ENCODE measurements at regions not wholly inside any gene's neighbourhood (a gene's known extent, or its start where the extent isn't known, plus 50 kb on each side); places are given as distances from the start of the nearest gene placed in this dataset.

DNA sequence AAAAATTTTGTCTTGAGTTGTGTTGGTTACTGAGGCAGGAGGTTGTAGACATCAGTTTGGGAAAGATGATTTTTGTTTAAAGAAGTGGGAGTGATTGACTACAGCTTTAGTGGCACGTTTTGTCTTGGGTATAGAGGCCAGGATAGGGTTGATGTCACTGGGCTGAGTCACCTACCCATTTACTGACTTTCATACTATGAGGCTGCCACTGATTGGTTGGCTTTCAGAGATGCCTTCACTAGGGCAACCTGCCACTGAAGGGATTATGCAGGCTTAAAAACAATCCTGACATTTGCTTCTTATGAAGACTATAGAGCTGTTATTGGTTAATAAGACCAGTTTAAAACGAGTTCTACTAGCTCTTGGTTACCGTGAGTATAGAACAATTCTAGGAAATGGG lies 479.1 kb downstream of the SOX11 start:
- CTCF ChIA-PET, result no interaction called here
- intact Hi-C loops (cut with micrococcal nuclease; ENCODE audit: unreplicated experiment), result no loop called here
- no TSS peak for BruUV-seq (replicated peaks)

DNA sequence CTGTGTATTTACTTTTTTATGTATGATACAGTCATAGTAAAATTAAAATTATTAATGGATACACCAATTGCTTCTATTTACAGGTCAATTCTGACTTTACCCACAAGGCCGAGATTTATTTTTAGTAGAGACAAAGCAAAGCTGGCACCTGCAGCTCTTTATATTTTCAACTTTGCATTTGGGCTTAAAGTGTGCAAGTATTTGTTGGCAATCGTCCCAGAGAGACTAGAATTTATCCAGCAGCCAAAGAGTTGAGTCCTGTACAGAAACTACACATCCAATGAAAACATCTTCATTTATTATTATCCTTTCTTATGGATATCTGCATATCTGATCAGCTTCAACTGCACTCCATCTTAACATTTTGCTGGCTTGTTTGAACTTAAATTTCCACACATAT lies 485.6 kb downstream of the SOX11 start:
- H3K27me3 ChIP-seq (ENCODE audit: insufficient read depth, low read depth), result no peaks in the 10 kb centered on the region
- no peaks in the 10 kb centered on the region for H3K9me2 ChIP-seq (ENCODE audit: insufficient read depth)
- peaks cover 6% of the 10 kb centered on the region; the same call in 1 of the 2 replicates for H3F3A ChIP-seq (ENCODE audit: insufficient read depth, low read depth)
- no peaks in the 10 kb centered on the region for H4K20me1 ChIP-seq (ENCODE audit: insufficient read depth)
- H3K27ac ChIP-seq, result no peak overlapping the region
- ChIA-PET POLR2A (ENCODE audit: unreplicated experiment) (no interaction called here), CTCF (no interaction called here)
- TF ChIP-seq EZH2 (IDR thresholded peaks at IDR 0.05; ENCODE audit: low read depth), result no peak
- TF ChIP-seq, protein P1, sequence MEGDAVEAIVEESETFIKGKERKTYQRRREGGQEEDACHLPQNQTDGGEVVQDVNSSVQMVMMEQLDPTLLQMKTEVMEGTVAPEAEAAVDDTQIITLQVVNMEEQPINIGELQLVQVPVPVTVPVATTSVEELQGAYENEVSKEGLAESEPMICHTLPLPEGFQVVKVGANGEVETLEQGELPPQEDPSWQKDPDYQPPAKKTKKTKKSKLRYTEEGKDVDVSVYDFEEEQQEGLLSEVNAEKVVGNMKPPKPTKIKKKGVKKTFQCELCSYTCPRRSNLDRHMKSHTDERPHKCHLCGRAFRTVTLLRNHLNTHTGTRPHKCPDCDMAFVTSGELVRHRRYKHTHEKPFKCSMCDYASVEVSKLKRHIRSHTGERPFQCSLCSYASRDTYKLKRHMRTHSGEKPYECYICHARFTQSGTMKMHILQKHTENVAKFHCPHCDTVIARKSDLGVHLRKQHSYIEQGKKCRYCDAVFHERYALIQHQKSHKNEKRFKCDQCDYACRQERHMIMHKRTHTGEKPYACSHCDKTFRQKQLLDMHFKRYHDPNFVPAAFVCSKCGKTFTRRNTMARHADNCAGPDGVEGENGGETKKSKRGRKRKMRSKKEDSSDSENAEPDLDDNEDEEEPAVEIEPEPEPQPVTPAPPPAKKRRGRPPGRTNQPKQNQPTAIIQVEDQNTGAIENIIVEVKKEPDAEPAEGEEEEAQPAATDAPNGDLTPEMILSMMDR (conservative IDR thresholded peaks at IDR 0.05), result no peak
- peaks cover 7% of the 10 kb centered on the region; the same call in 1 of the 2 replicates for H3K9me3 ChIP-seq (ENCODE audit: insufficient read depth, low read depth)
- H3K79me2 ChIP-seq (ENCODE audit: low read depth), result no peaks in the 10 kb centered on the region
- H2AFZ ChIP-seq, result no peak overlapping the region
- H3K4me1 ChIP-seq (replicated peaks; ENCODE audit: insufficient read depth), result peaks cover 21% of the 10 kb centered on the region
- BruUV-seq (replicated peaks), result no TSS peak
- no peak for DNase-seq
- no peaks in the 10 kb centered on the region for H3K36me3 ChIP-seq (ENCODE audit: low read depth)
- H3K4me3 ChIP-seq, result no peak overlapping the region
- H3K4me2 ChIP-seq, result no peak overlapping the region
- intact Hi-C loops (cut with micrococcal nuclease; ENCODE audit: unreplicated experiment), result no loop called here

More for the DNA sequence above, 479.1 kb downstream of the SOX11 start:
- no peak for DNase-seq
- H3K9me2 ChIP-seq (ENCODE audit: insufficient read depth), result no peaks in the 10 kb centered on the region
- no peak overlapping the region for H3K27ac ChIP-seq
- POLR2A ChIA-PET (ENCODE audit: unreplicated experiment), result no interaction called here
- no peaks in the 10 kb centered on the region for H3F3A ChIP-seq (ENCODE audit: insufficient read depth, low read depth)
- no peaks in the 10 kb centered on the region for H3K4me1 ChIP-seq (replicated peaks; ENCODE audit: insufficient read depth)
- no peaks in the 10 kb centered on the region for H4K20me1 ChIP-seq (ENCODE audit: insufficient read depth)
- H2AFZ ChIP-seq, result no peak overlapping the region
- H3K36me3 ChIP-seq (ENCODE audit: low read depth), result no peaks in the 10 kb centered on the region
- H3K4me3 ChIP-seq, result no peak overlapping the region
- no peaks in the 10 kb centered on the region for H3K79me2 ChIP-seq (ENCODE audit: low read depth)
- no peak overlapping the region for H3K4me2 ChIP-seq
- H3K27me3 ChIP-seq (ENCODE audit: insufficient read depth, low read depth), result peaks cover 6% of the 10 kb centered on the region; the same call in 1 of the 2 replicates
- TF ChIP-seq EZH2 (IDR thresholded peaks at IDR 0.05; ENCODE audit: low read depth), result no peak
- TF ChIP-seq, protein P1 (conservative IDR thresholded peaks at IDR 0.05), result no peak
- H3K9me3 ChIP-seq (ENCODE audit: insufficient read depth, low read depth), result peaks cover 9% of the 10 kb centered on the region; the same call in 1 of the 2 replicates

DNA sequence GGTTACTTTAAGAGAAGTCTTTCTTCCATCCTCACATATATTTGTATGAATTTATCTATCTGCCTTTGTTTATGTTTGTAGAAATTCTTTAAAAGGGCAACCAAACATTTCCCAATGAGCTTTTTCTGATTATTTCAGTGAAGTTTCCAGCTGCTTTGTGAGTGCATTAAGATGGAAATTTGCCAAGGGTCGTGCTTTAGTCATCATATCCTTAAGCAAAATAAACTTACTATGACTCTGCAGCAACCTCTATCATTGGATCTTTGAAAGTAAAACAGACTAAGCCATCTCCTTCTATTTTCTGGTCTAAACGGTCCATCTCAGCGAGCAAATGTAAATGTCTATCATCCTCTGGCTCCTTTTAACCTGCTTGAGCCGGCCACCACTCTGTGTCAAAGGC lies 489.3 kb downstream of the SOX11 start:
- intact Hi-C loops (cut with micrococcal nuclease; ENCODE audit: unreplicated experiment), result no loop called here
- peak overlapping the region; percentile 45 for H3K27ac ChIP-seq
- no peaks in the 10 kb centered on the region for H3K79me2 ChIP-seq (ENCODE audit: low read depth)
- H3K4me2 ChIP-seq, result peak overlapping the region; percentile 63
- DNase-seq, result peak in 1 of 2 experiments; percentile 71
- TF ChIP-seq, protein P1 (conservative IDR thresholded peaks at IDR 0.05), result no peak
- TF ChIP-seq EZH2 (IDR thresholded peaks at IDR 0.05; ENCODE audit: low read depth), result no peak
- no peaks in the 10 kb centered on the region for H4K20me1 ChIP-seq (ENCODE audit: insufficient read depth)
- no peaks in the 10 kb centered on the region for H3K9me2 ChIP-seq (ENCODE audit: insufficient read depth)
- ChIA-PET CTCF (no interaction called here), POLR2A (ENCODE audit: unreplicated experiment) (no interaction called here)
- H3K36me3 ChIP-seq (ENCODE audit: low read depth), result no peaks in the 10 kb centered on the region
- no peak overlapping the region for H3K4me3 ChIP-seq
- H3F3A ChIP-seq (ENCODE audit: insufficient read depth, low read depth), result peaks cover 10% of the 10 kb centered on the region; the same call in 1 of the 2 replicates
- BruUV-seq (replicated peaks), result no TSS peak
- H3K27me3 ChIP-seq (ENCODE audit: insufficient read depth, low read depth), result no peaks in the 10 kb centered on the region
- peak overlapping the region; percentile 67; the same call in 1 of the 2 replicates for H2AFZ ChIP-seq
- peaks cover 33% of the 10 kb centered on the region for H3K4me1 ChIP-seq (replicated peaks; ENCODE audit: insufficient read depth)
- H3K9me3 ChIP-seq (ENCODE audit: insufficient read depth, low read depth), result no peaks in the 10 kb centered on the region; the same call in 1 of the 2 replicates

All from PC-9 (cell line).